GM18505 (cell line): ENCODE measurements at regions not wholly inside any gene's neighbourhood (a gene's known extent, or its start where the extent isn't known, plus 50 kb on each side); places are given as distances from the start of the nearest gene placed in this dataset.

Experiments
- ATAC-seq: cut with Tn5 transposase; IDR thresholded peaks from one replicate; pipeline ENCODE4 v1.9.1; 2021; ENCODE audit not compliant: unreplicated experiment
- POLR2A ChIP-seq: IDR thresholded peaks from 4 replicates; pipeline ENCODE4 v1.6.1; 2011; ENCODE audit warnings: borderline replicate concordance; ENCODE audit not compliant: insufficient read depth, insufficient read length; ENCODE audit errors: extremely low read depth

GRCh38 chr5:110007101-110007500, 317.4 kb downstream of the MAN2A1 start:
- ATAC-seq, result no peak
- TF ChIP-seq POLR2A, result no peak

- TF ChIP-seq POLR2A, result no peak
- ATAC-seq, result no peak
These were observed 318.4 kb downstream of the MAN2A1 start for GRCh38 chr5:110008131-110008530.

GRCh38 chr5:110012145-110012544, 322.4 kb downstream of the MAN2A1 start:
- TF ChIP-seq POLR2A, result no peak
- ATAC-seq, result no peak

GRCh38 chr5:110013017-110013416, 323.3 kb downstream of the MAN2A1 start:
- no peak for ATAC-seq
- TF ChIP-seq POLR2A, result no peak

- ATAC-seq, result no peak
- TF ChIP-seq POLR2A, result no peak
These were observed 328.1 kb downstream of the MAN2A1 start for GRCh38 chr5:110017854-110018253.

GRCh38 chr5:110018509-110018908, 328.8 kb downstream of the MAN2A1 start:
- no peak for TF ChIP-seq POLR2A
- no peak for ATAC-seq

GRCh38 chr5:110019119-110019518, 329.4 kb downstream of the MAN2A1 start:
- no peak for ATAC-seq
- no peak for TF ChIP-seq POLR2A

GRCh38 chr5:110019780-110020179, 330.1 kb downstream of the MAN2A1 start:
- TF ChIP-seq POLR2A, result no peak
- ATAC-seq, result no peak

GRCh38 chr5:110021251-110021650, 331.5 kb downstream of the MAN2A1 start:
- no peak for TF ChIP-seq POLR2A

GRCh38 chr5:110025160-110025559, 335.4 kb downstream of the MAN2A1 start:
- no peak for TF ChIP-seq POLR2A
- ATAC-seq, result no peak

More at GRCh38 chr5:110021251-110021650, 331.5 kb downstream of the MAN2A1 start:
- ATAC-seq, result no peak

- no peak for ATAC-seq
- TF ChIP-seq POLR2A, result no peak
These were observed 338.0 kb downstream of the MAN2A1 start for GRCh38 chr5:110027527-110028322.

- no peak for ATAC-seq
- TF ChIP-seq POLR2A, result no peak
These were observed 341.8 kb downstream of the MAN2A1 start for GRCh38 chr5:110031402-110032140.

GRCh38 chr5:110032376-110032775, 342.6 kb downstream of the MAN2A1 start:
- TF ChIP-seq POLR2A, result no peak
- no peak for ATAC-seq

- no peak for ATAC-seq
- no peak for TF ChIP-seq POLR2A
These were observed 344.4 kb downstream of the MAN2A1 start for GRCh38 chr5:110034056-110034600.

- TF ChIP-seq POLR2A, result no peak
- no peak for ATAC-seq
These were observed 348.7 kb downstream of the MAN2A1 start for GRCh38 chr5:110038297-110038997.
